ENCODE measurements at regions not wholly inside any gene's neighbourhood (a gene's known extent, or its start where the extent isn't known, plus 50 kb on each side); places are given as distances from the start of the nearest gene placed in this dataset.

DNA sequence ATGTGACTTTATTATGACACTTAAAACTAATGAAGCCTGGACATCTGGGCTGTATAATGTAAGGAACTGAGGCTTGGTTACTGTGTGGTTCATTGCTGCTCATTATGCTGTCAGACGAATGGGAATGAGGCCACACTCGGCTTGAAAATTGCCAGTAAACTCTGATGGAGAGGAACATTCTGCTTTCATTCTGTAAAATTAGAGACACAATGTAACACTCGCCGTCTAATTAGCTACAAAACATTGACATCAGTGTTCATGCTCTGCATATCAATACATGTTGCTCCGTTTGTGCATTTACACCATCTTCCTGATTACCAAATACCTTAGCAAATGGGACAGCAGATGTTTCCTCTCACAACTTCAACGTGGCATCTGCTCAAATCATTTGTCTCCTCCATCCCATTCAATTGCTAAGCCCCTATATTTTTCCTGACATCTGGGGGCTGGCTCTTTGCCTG is 133.0 kb downstream of the SLC28A3 start:
- no peak for DNase-seq
- intact Hi-C loops (cut with micrococcal nuclease) = no loop called here
- Mint-ChIP-seq H3K27me3 (peaks cover 4 to 7% of the 10 kb centered on the region in 2 donors), H3K4me3 (no peak overlapping the region), H3K36me3 (no peaks in the 10 kb centered on the region), H3K9me3 (no peaks in the 10 kb centered on the region), H3K4me1 (peaks cover 0 to 2% (median under 1%) of the 10 kb centered on the region in 4 donors), H3K27ac (no peak overlapping the region)
- ChIA-PET POLR2A (ENCODE audit: partially characterized antibody) (no interaction called here), CTCF (ENCODE audit: partially characterized antibody) (no interaction called here)
- no peak overlapping the region for H3K27ac ChIP-seq (ENCODE audit: low read depth, low read length)
- no peaks in the 10 kb centered on the region for H3K36me3 ChIP-seq (ENCODE audit: insufficient read depth, low read length)
- H3K4me3 ChIP-seq (ENCODE audit: low read length in 2 of 2) = no peak overlapping the region
- no peaks in the 10 kb centered on the region for H3K9me3 ChIP-seq (ENCODE audit: control insufficient read depth in 1 of 2, low read length in 2 of 2)
- no peaks in the 10 kb centered on the region for H3K27me3 ChIP-seq (ENCODE audit: insufficient read depth, low read length)
- no peaks in the 10 kb centered on the region for H3K4me1 ChIP-seq (ENCODE audit: insufficient read depth, low read length)

DNA sequence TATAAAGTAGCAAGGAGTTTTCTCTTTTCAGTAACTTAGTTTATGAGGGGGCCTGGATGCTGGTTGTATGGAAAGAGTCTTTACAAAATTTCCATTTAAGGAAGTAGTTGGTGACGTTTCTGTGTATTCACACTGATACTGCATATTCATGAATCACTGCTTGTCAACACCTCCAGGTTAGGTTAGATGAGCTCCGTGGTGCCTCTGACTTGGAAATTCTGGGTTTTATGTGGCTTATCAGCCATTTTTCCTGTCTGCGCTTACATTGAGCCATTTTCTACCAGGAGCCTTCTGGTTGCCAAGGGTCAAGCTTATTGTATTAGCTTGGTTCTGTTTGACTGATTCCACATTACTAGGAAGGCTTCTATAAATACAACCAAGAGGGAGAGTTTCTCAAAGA is 128.3 kb downstream of the SLC28A3 start:
- no peaks in the 10 kb centered on the region for H3K9me3 Mint-ChIP-seq
- no peaks in the 10 kb centered on the region for H3K9me3 ChIP-seq (ENCODE audit: control insufficient read depth in 1 of 2, low read length in 2 of 2)
- no peak overlapping the region for H3K4me3 Mint-ChIP-seq
- H3K27ac ChIP-seq (ENCODE audit: low read depth, low read length) = no peak overlapping the region
- H3K4me1 ChIP-seq (ENCODE audit: insufficient read depth, low read length) = no peaks in the 10 kb centered on the region
- DNase-seq = no peak
- H3K36me3 ChIP-seq (ENCODE audit: insufficient read depth, low read length) = no peaks in the 10 kb centered on the region
- intact Hi-C loops (cut with micrococcal nuclease) = no loop called here
- no peak overlapping the region for H3K27ac Mint-ChIP-seq
- POLR2A ChIA-PET (ENCODE audit: partially characterized antibody) = no interaction called here
- no peaks in the 10 kb centered on the region for H3K27me3 Mint-ChIP-seq
- CTCF ChIA-PET (ENCODE audit: partially characterized antibody) = no interaction called here
- no peaks in the 10 kb centered on the region for H3K36me3 Mint-ChIP-seq
- H3K4me3 ChIP-seq (ENCODE audit: low read length in 2 of 2) = no peak overlapping the region
- no peaks in the 10 kb centered on the region for H3K27me3 ChIP-seq (ENCODE audit: insufficient read depth, low read length)
- H3K4me1 Mint-ChIP-seq = peaks cover 0 to 1% (median 0%) of the 10 kb centered on the region in 4 donors

DNA sequence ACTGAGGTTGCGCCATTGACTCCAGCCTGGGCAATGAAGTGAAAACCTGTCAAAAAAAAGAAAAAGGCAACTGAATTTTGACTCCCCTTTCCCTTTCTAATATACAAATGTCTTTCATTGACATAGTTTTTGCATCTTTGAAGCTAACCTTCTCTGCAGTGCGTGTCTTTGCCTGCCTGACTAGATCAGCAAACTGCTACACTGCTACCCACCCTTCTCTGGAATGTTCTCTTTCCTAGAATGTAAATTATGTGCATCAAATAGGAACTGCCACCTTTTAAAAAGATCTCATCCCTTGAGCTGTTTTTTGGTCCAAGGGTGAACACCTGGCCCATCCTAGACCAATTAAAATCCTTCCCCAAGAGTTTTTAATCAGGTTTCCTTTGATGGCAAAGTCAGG is 127.6 kb downstream of the SLC28A3 start:
- Histone ChIP-seq H3K4me3 (ENCODE audit: low read length in 2 of 2) (no peak overlapping the region), H3K27me3 (ENCODE audit: insufficient read depth, low read length) (no peaks in the 10 kb centered on the region), H3K27ac (ENCODE audit: low read depth, low read length) (no peak overlapping the region), H3K36me3 (ENCODE audit: insufficient read depth, low read length) (no peaks in the 10 kb centered on the region), H3K4me1 (ENCODE audit: insufficient read depth, low read length) (no peaks in the 10 kb centered on the region), H3K9me3 (ENCODE audit: control insufficient read depth in 1 of 2, low read length in 2 of 2) (no peaks in the 10 kb centered on the region)
- Mint-ChIP-seq H3K27me3 (no peaks in the 10 kb centered on the region), H3K4me1 (peaks cover 0 to 1% (median 0%) of the 10 kb centered on the region in 4 donors), H3K36me3 (no peaks in the 10 kb centered on the region), H3K4me3 (no peak overlapping the region), H3K27ac (no peak overlapping the region), H3K9me3 (no peaks in the 10 kb centered on the region)
- intact Hi-C loops (cut with micrococcal nuclease) = no loop called here
- ChIA-PET POLR2A (ENCODE audit: partially characterized antibody) (interaction anchor here (0.6 kb wide), 1 partner anchor 26 kb away, joined by 3 read pairs; no protein-coding TSS in a partner anchor), CTCF (ENCODE audit: partially characterized antibody) (no interaction called here)
- DNase-seq = no peak

DNA sequence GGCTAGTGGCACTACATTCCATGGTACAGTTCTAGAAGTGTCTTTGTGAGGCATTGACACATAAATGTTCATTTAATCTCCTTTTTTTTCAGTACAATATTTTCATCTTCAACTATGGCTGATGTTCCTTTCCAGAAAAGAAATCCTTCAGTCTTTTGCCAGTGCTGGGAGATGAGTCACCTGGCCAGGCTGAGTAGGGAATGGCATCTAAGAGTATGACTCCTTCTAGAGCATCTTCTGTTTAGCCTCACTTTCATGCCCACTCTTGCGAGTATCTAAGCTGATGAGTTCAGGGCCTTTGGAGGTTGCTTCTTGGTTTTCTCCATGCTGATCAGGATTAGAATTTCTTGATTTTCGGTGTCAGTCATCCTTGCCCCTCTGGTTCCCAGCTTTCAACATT is 124.4 kb downstream of the SLC28A3 start:
- intact Hi-C loops (cut with micrococcal nuclease) = no loop called here
- H3K27me3 ChIP-seq (ENCODE audit: insufficient read depth, low read length) = no peaks in the 10 kb centered on the region
- no peak overlapping the region for H3K4me3 ChIP-seq (ENCODE audit: low read length in 2 of 2)
- no peak for DNase-seq
- H3K36me3 ChIP-seq (ENCODE audit: insufficient read depth, low read length) = no peaks in the 10 kb centered on the region
- ChIA-PET CTCF (ENCODE audit: partially characterized antibody) (no interaction called here), POLR2A (ENCODE audit: partially characterized antibody) (no interaction called here)
- Mint-ChIP-seq H3K4me3 (no peak overlapping the region), H3K9me3 (no peaks in the 10 kb centered on the region), H3K27ac (no peak overlapping the region), H3K36me3 (no peaks in the 10 kb centered on the region), H3K27me3 (peaks cover 1 to 2% of the 10 kb centered on the region in 2 donors), H3K4me1 (peaks cover 0 to 1% (median 0%) of the 10 kb centered on the region in 4 donors)
- no peaks in the 10 kb centered on the region for H3K9me3 ChIP-seq (ENCODE audit: control insufficient read depth in 1 of 2, low read length in 2 of 2)
- H3K4me1 ChIP-seq (ENCODE audit: insufficient read depth, low read length) = no peaks in the 10 kb centered on the region
- H3K27ac ChIP-seq (ENCODE audit: low read depth, low read length) = no peak overlapping the region

DNA sequence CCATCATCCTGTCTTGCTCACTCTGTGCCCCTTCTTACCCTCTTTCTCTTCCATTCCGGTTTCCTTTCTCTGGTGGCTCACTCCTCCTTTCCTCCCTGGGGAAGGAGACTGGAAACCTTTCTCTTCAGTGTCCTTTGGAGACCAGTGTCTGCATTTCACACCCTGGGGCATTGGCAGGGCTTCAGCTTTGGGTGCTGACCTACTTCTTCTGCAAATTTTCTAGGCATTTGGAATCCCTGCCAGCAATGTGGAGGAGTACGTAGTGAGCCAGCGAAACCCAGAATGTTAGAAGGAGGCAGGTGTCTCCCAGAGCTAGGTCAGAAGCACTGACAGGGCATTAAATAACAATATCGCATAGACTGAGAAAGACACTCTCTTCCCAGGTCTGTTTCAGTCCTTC is 122.2 kb downstream of the SLC28A3 start:
- H3K9me3 ChIP-seq (ENCODE audit: control insufficient read depth in 1 of 2, low read length in 2 of 2) = no peaks in the 10 kb centered on the region
- CTCF ChIA-PET (ENCODE audit: partially characterized antibody) = no interaction called here

DNA sequence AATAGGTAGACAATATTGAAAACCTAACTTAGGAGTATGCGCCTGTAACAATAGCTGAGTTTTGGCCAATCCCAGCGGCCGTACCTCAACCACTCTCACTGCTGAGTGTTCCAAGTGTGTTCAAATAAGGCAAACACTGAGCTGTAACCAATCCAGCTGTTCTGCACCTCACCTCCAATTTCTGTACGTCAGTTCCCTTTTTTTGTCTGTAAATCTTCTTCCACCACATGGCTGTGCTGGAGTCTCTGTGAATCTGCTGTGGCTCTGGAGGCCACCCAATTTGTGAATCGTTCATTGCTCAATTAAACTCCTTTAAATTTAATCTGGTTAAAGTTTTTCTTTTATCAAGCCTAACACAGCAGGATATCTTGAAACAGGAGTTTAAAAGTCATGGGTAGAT is 116.3 kb downstream of the SLC28A3 start:
- no peak overlapping the region for H3K27ac Mint-ChIP-seq
- POLR2A ChIA-PET (ENCODE audit: partially characterized antibody) = no interaction called here
- DNase-seq = no peak
- no peak overlapping the region for H3K4me3 Mint-ChIP-seq
- Histone ChIP-seq H3K9me3 (ENCODE audit: control insufficient read depth in 1 of 2, low read length in 2 of 2) (no peaks in the 10 kb centered on the region), H3K27ac (ENCODE audit: low read depth, low read length) (no peak overlapping the region), H3K4me1 (ENCODE audit: insufficient read depth, low read length) (no peaks in the 10 kb centered on the region), H3K4me3 (ENCODE audit: low read length in 2 of 2) (no peak overlapping the region), H3K27me3 (ENCODE audit: insufficient read depth, low read length) (no peaks in the 10 kb centered on the region), H3K36me3 (ENCODE audit: insufficient read depth, low read length) (no peaks in the 10 kb centered on the region)
- no peaks in the 10 kb centered on the region for H3K4me1 Mint-ChIP-seq
- CTCF ChIA-PET (ENCODE audit: partially characterized antibody) = no interaction called here
- no peaks in the 10 kb centered on the region for H3K36me3 Mint-ChIP-seq
- H3K27me3 Mint-ChIP-seq = peaks cover 4 to 7% of the 10 kb centered on the region in 2 donors
- H3K9me3 Mint-ChIP-seq = peaks cover 0 to 13% (median 3%) of the 10 kb centered on the region in 8 donors
- intact Hi-C loops (cut with micrococcal nuclease) = no loop called here

More for the DNA sequence above, 122.2 kb downstream of the SLC28A3 start:
- no peaks in the 10 kb centered on the region for H3K4me1 Mint-ChIP-seq
- Histone ChIP-seq H3K27ac (ENCODE audit: low read depth, low read length) (no peak overlapping the region), H3K4me1 (ENCODE audit: insufficient read depth, low read length) (no peaks in the 10 kb centered on the region), H3K4me3 (ENCODE audit: low read length in 2 of 2) (no peak overlapping the region), H3K36me3 (ENCODE audit: insufficient read depth, low read length) (no peaks in the 10 kb centered on the region), H3K27me3 (ENCODE audit: insufficient read depth, low read length) (no peaks in the 10 kb centered on the region)
- DNase-seq = no peak
- H3K36me3 Mint-ChIP-seq = no peaks in the 10 kb centered on the region
- peaks cover 2 to 8% of the 10 kb centered on the region in 2 donors for H3K27me3 Mint-ChIP-seq
- POLR2A ChIA-PET (ENCODE audit: partially characterized antibody) = no interaction called here
- H3K4me3 Mint-ChIP-seq = no peak overlapping the region
- peaks cover 0 to 13% (median 3%) of the 10 kb centered on the region in 8 donors for H3K9me3 Mint-ChIP-seq
- intact Hi-C loops (cut with micrococcal nuclease) = no loop called here
- H3K27ac Mint-ChIP-seq = no peak overlapping the region
